Trophoblast cell (in vitro differentiated cells and primary cell): ENCODE measurements at regions not wholly inside any gene's neighbourhood (a gene's known extent, or its start where the extent isn't known, plus 50 kb on each side); places are given as distances from the start of the nearest gene placed in this dataset.

Source experiments
- DNase-seq, 2 donors: peaks; one replicate each; pipeline ENCODE4 v3.0.0-alpha.2; 2016
- H2AFZ ChIP-seq: 2 replicates; pipeline ENCODE4 v1.6.1; 2013; ENCODE audit warnings: low read length, moderate library complexity, mild to moderate bottlenecking; ENCODE audit not compliant: insufficient read depth, poor library complexity
- H2AK5ac ChIP-seq: 2 replicates; pipeline ENCODE4 v1.6.1; 2013; ENCODE audit warnings: mild to moderate bottlenecking, low read length
- H2BK120ac ChIP-seq: 2 replicates; pipeline ENCODE4 v1.6.1; 2013; ENCODE audit warnings: low read length, mild to moderate bottlenecking, moderate library complexity; ENCODE audit not compliant: insufficient read depth, poor library complexity
- H2BK12ac ChIP-seq: 2 replicates; pipeline ENCODE4 v1.6.1; 2013; ENCODE audit warnings: mild to moderate bottlenecking, low read length, moderate library complexity
- H2BK5ac ChIP-seq: 2 replicates; pipeline ENCODE4 v1.6.1; 2013; ENCODE audit warnings: low read length, low read depth, moderate library complexity, mild to moderate bottlenecking; ENCODE audit not compliant: poor library complexity
- H3K14ac ChIP-seq: 2 replicates; pipeline ENCODE4 v1.6.1; 2013; ENCODE audit warnings: mild to moderate bottlenecking, low read length
- H3K18ac ChIP-seq: 2 replicates; pipeline ENCODE4 v1.6.1; 2013; ENCODE audit warnings: mild to moderate bottlenecking, low read length
- H3K23ac ChIP-seq: 2 replicates; pipeline ENCODE4 v1.6.1; 2013; ENCODE audit warnings: low read length
- H3K27ac ChIP-seq: 2 replicates; pipeline ENCODE4 v1.5.1; 2013; ENCODE audit warnings: low read depth, mild to moderate bottlenecking, inconsistent platforms, low read length, moderate library complexity
- H3K27me3 ChIP-seq: 2 replicates; pipeline ENCODE4 v1.6.1; 2013; ENCODE audit warnings: inconsistent platforms, mild to moderate bottlenecking, low read length, moderate library complexity; ENCODE audit not compliant: insufficient read depth
- H3K36me3 ChIP-seq, 2 experiments: 1 replicate in 1 of 2; 2 replicates in 1 of 2; pipeline ENCODE4 v1.6.1; 2013; ENCODE audit warnings: low read length in 2 of 2, mild to moderate bottlenecking in 2 of 2, moderate library complexity in 1 of 2; ENCODE audit not compliant: insufficient read depth in 2 of 2, control insufficient read depth in 1 of 2
- H3K4ac ChIP-seq: 2 replicates; pipeline ENCODE4 v1.6.1; 2013; ENCODE audit warnings: low read depth, mild to moderate bottlenecking, low read length, moderate library complexity
- H3K4me1 ChIP-seq, 2 experiments: 1 replicate in 1 of 2; 2 replicates in 1 of 2; pipeline ENCODE4 v1.6.1; 2013; ENCODE audit warnings: low read length in 2 of 2, mild to moderate bottlenecking in 2 of 2, moderate library complexity in 1 of 2; ENCODE audit not compliant: insufficient read depth in 2 of 2, control insufficient read depth in 1 of 2
- H3K4me2 ChIP-seq: 2 replicates; pipeline ENCODE4 v1.6.1; 2013; ENCODE audit warnings: inconsistent platforms, mild to moderate bottlenecking, low read length, moderate library complexity
- H3K4me3 ChIP-seq: 2 replicates; pipeline ENCODE4 v1.5.1; 2013; ENCODE audit warnings: mild to moderate bottlenecking, low read depth, low read length, inconsistent platforms
- H3K79me1 ChIP-seq: one replicate; pipeline ENCODE4 v1.6.1; 2013; ENCODE audit warnings: low read length
- H3K79me2 ChIP-seq: 2 replicates; pipeline ENCODE4 v1.6.1; 2013; ENCODE audit warnings: low read length, mild to moderate bottlenecking; ENCODE audit not compliant: control insufficient read depth, insufficient read depth, poor library complexity
- H3K9ac ChIP-seq: 2 replicates; pipeline ENCODE4 v1.6.1; 2013; ENCODE audit warnings: mild to moderate bottlenecking, low read length
- H3K9me3 ChIP-seq: 2 replicates; pipeline ENCODE4 v1.6.1; 2013; ENCODE audit warnings: low read depth, mild to moderate bottlenecking, control low read depth, inconsistent platforms, low read length; ENCODE audit not compliant: insufficient read depth
- H4K12ac ChIP-seq: 2 replicates; pipeline ENCODE4 v1.6.1; 2013; ENCODE audit warnings: low read depth, mild to moderate bottlenecking, low read length, moderate library complexity
- H4K8ac ChIP-seq: 2 replicates; pipeline ENCODE4 v1.6.1; 2013; ENCODE audit warnings: low read depth, mild to moderate bottlenecking, low read length, moderate library complexity
- H4K91ac ChIP-seq: one replicate; pipeline ENCODE4 v1.6.1; 2013; ENCODE audit warnings: low read depth, mild to moderate bottlenecking, low read length, moderate library complexity
- WGBS: extraction: QIAGEN DNeasy Blood & Tissue Kit; methylation state at CpG from one replicate; pipeline ENCODE4 v1.1.7; 2013; ENCODE audit warnings: missing lambda C conversion rate; ENCODE audit not compliant: insufficient read length, insufficient coverage; ENCODE audit errors: extremely low coverage; 5-methylcytosine and 5-hydroxymethylcytosine counted together

DNA sequence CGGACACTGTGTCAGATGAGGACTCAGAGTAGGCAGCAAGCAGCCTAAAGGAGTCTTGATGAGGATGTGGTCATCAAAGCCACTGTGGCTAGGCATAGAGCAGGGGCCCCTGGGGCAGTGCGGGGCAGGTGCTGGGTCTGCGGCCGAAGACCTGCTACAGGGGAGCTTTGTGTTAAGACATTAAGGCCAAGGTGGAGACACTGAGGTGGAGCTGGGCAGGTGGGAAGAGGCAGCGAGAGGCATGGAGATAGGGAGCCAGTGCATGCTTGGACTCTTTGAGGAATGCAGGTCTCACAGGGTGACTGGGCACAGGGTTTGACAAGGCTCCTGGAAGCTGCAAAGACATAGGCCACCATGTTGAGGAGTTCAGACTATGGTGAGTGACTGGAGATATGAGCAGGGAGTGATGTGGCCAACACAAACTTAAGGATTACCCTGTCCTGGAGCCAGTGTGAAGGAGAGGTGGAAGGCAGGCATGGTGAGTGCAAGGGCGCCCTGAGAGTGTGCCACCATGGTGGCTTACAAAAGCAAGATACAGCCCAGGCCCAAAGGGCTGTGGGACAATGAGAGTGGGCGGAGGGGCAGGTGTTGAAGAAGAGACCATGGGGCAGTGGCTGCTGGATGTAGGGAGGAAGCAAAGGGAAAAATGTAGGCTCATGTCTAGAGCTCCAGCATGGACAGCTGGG, 450.9 kb upstream of the HS6ST1 start:
- Histone ChIP-seq H2AK5ac (no peak overlapping the region), H2AFZ (no peak overlapping the region), H4K91ac (no peak overlapping the region), H3K27me3 (no peaks in the 10 kb centered on the region), H3K9me3 (no peaks in the 10 kb centered on the region), H2BK5ac (no peak overlapping the region), H3K9ac (no peak overlapping the region), H3K27ac (no peak overlapping the region), H4K8ac (no peak overlapping the region), H3K18ac (no peak overlapping the region), H4K12ac (no peak overlapping the region), H3K79me2 (no peaks in the 10 kb centered on the region), H3K36me3 (no peaks in the 10 kb centered on the region), H3K4me1 (no peaks in the 10 kb centered on the region), H2BK12ac (no peak overlapping the region), H3K4me2 (no peak overlapping the region), H3K79me1 (no peaks in the 10 kb centered on the region), H3K4ac (no peak overlapping the region), H2BK120ac (no peak overlapping the region), H3K23ac (no peak overlapping the region), H3K14ac (no peak overlapping the region), H3K4me3 (no peak overlapping the region)
- no peak for DNase-seq
- no CpG with 5 or more reads among the region's 7 CpGs for WGBS

DNA sequence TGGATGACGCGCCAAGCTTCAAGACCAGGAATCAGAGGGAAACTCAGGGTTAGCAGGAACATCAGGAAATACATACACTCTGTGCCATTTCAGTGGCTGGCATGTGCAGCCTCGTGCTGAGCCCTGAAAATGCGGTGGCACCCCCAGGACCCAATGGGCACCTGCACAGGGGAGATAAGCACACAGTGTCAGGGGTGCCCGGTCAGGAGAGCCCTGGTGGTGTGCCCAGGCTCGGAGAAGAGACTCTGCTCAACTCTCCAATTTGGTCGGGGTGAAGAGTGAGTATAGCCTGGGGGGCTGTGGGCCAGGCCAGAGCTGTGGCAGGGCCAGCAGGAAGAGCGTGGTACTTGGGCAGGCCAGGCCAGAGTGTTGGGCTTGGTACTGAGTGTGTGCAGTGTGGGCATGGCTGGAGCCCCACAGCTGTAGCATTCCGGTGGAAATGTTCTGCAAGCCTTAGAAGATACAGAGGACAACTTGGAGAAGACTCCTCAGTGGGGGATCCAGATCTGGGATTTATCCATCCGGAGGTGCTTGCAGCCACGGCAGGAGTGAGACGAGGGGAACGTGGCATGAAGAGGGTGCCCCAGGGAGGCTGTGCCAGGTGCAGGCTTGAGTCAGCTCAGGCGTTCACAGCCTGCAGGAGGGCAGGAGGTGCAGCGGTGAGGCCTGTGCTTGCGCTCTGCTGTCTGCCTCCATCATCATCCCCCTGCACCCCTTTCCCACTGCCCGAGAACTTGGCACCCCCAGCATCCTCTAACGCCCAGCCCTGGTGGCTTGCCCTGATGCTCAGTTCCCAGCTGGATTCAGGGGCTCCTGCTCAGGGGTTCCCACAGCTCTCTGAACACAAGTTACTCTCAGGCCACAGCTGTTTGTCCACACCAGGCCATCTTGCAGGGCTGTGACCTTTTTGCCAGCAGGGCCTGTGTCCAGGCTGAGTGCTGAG, 451.7 kb upstream of the HS6ST1 start:
- H4K91ac ChIP-seq, result no peak overlapping the region
- no peak overlapping the region for H3K27ac ChIP-seq
- H3K79me2 ChIP-seq, result no peaks in the 10 kb centered on the region
- no peaks in the 10 kb centered on the region for H3K27me3 ChIP-seq
- H4K12ac ChIP-seq, result no peak overlapping the region
- no peak overlapping the region for H2BK12ac ChIP-seq
- no peak overlapping the region for H3K18ac ChIP-seq
- H3K4me3 ChIP-seq, result no peak overlapping the region
- H3K9ac ChIP-seq, result no peak overlapping the region
- no peaks in the 10 kb centered on the region for H3K4me1 ChIP-seq
- WGBS, result no CpG with 5 or more reads among the region's 18 CpGs
- H3K23ac ChIP-seq, result no peak overlapping the region
- H2AK5ac ChIP-seq, result no peak overlapping the region
- no peak overlapping the region for H3K4ac ChIP-seq
- no peaks in the 10 kb centered on the region for H3K79me1 ChIP-seq
- peaks cover 2% of the 10 kb centered on the region for H3K9me3 ChIP-seq
- H3K36me3 ChIP-seq, result no peaks in the 10 kb centered on the region
- H3K4me2 ChIP-seq, result no peak overlapping the region
- H3K14ac ChIP-seq, result no peak overlapping the region
- no peak overlapping the region for H2BK5ac ChIP-seq
- no peak overlapping the region for H2BK120ac ChIP-seq
- no peak for DNase-seq
- no peak overlapping the region for H4K8ac ChIP-seq
- H2AFZ ChIP-seq, result no peak overlapping the region

DNA sequence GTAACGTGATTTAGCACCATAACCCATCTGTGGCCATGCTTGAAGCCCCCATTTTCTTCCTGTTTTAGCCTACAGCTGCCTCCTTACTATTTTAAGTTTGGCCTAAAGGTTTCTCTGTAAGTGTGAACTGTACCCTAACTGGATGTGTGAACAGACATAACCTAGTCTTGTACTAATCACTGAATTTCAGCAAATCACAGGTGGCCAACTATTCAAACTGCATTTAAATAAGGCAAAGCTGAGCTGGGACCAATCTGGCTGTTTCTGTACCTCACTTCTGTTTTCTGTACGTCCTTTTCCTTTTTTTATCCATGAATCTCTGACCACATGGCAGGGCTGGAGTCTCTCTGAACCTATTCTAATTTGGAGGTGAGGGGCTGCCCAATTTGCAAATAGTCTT, 452.7 kb upstream of the HS6ST1 start:
- Histone ChIP-seq H3K18ac (no peak overlapping the region), H3K79me1 (no peaks in the 10 kb centered on the region), H2BK5ac (no peak overlapping the region), H3K4ac (no peak overlapping the region), H4K12ac (no peak overlapping the region), H4K91ac (no peak overlapping the region), H3K36me3 (no peaks in the 10 kb centered on the region), H2BK12ac (no peak overlapping the region), H3K27ac (no peak overlapping the region), H3K23ac (no peak overlapping the region), H2AFZ (no peak overlapping the region), H3K4me1 (no peaks in the 10 kb centered on the region), H2AK5ac (no peak overlapping the region), H4K8ac (no peak overlapping the region), H3K79me2 (no peaks in the 10 kb centered on the region), H3K14ac (no peak overlapping the region), H3K4me3 (no peak overlapping the region), H3K4me2 (no peak overlapping the region), H3K9me3 (peaks cover 2% of the 10 kb centered on the region), H2BK120ac (no peak overlapping the region), H3K9ac (no peak overlapping the region), H3K27me3 (no peaks in the 10 kb centered on the region)
- WGBS, result no CpG with 5 or more reads among the region's 2 CpGs
- DNase-seq, result no peak

DNA sequence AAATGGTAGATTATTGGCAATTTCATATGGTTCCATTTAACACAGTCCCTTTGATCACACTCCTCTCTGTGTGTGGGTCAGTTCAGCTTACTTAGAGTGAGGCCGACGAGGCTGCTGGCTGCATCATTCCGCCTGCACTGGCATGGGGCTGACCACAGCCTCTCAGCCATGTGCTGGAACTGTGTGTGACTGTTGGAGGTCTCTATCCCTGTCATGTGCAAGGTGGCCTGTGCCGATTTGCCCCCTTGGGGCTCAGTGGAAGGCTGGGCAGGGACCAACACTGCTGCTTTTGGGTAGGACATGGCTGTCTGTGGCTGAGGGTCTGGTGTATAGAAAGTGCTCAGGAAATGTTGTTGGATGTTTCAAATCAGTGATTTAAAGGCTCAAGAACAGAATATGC, 454.0 kb upstream of the HS6ST1 start:
- no peak overlapping the region for H3K9ac ChIP-seq
- no peak overlapping the region for H2BK12ac ChIP-seq
- no peak for DNase-seq
- H3K4me2 ChIP-seq, result no peak overlapping the region
- no peak overlapping the region for H3K27ac ChIP-seq
- no peak overlapping the region for H3K23ac ChIP-seq
- no peak overlapping the region for H3K18ac ChIP-seq
- H3K4me3 ChIP-seq, result no peak overlapping the region
- H2BK5ac ChIP-seq, result no peak overlapping the region
- no peaks in the 10 kb centered on the region for H3K79me2 ChIP-seq
- H4K12ac ChIP-seq, result no peak overlapping the region
- no peak overlapping the region for H2BK120ac ChIP-seq
- H3K9me3 ChIP-seq, result peaks cover 2% of the 10 kb centered on the region
- H2AK5ac ChIP-seq, result no peak overlapping the region
- H4K8ac ChIP-seq, result no peak overlapping the region
- H3K4ac ChIP-seq, result no peak overlapping the region
- no peaks in the 10 kb centered on the region for H3K27me3 ChIP-seq
- no peaks in the 10 kb centered on the region for H3K4me1 ChIP-seq
- no peak overlapping the region for H4K91ac ChIP-seq
- H3K36me3 ChIP-seq, result no peaks in the 10 kb centered on the region
- no CpG with 5 or more reads among the region's 4 CpGs for WGBS
- no peaks in the 10 kb centered on the region for H3K79me1 ChIP-seq
- no peak overlapping the region for H3K14ac ChIP-seq
- no peak overlapping the region for H2AFZ ChIP-seq
